Lower lobe of right lung (tissue), 2 donors: ENCODE measurements at regions not wholly inside any gene's neighbourhood (a gene's known extent, or its start where the extent isn't known, plus 50 kb on each side); places are given as distances from the start of the nearest gene placed in this dataset.

ENCODE experiments used
- ATAC-seq, 2 donors: fragments of 200-7000 bp; cut with Tn5 transposase; one replicate each; pipeline ENCODE4 v1.9.1; 2020 to 2022; ENCODE audit warnings: mild to moderate bottlenecking in 2 of 2, moderate library complexity in 2 of 2
- DNase-seq: peaks from one replicate; pipeline ENCODE4 v3.0.0-alpha.2; 2020
- H3K27ac ChIP-seq: fragments of 200-600 bp; one replicate; pipeline ENCODE4 v1.8.0; 2022
- H3K27me3 ChIP-seq: fragments of 200-600 bp; one replicate; pipeline ENCODE4 v1.8.0; 2022; ENCODE audit warnings: low read depth
- H3K36me3 ChIP-seq: fragments of 200-600 bp; one replicate; pipeline ENCODE4 v1.8.0; 2022; ENCODE audit warnings: mild to moderate bottlenecking
- H3K4me1 ChIP-seq: fragments of 200-600 bp; one replicate; pipeline ENCODE4 v1.8.0; 2022
- H3K4me3 ChIP-seq: fragments of 200-600 bp; one replicate; pipeline ENCODE4 v1.8.0; 2022; ENCODE audit warnings: mild to moderate bottlenecking
- H3K9me3 ChIP-seq: fragments of 200-600 bp; one replicate; pipeline ENCODE4 v1.8.0; 2022
- intact Hi-C: fragments of 100-400 bp; cut with DNase I; formaldehyde crosslinking; loops from one replicate; pipeline ENCODE4 v1.11.0; 2022
- TF ChIP-seq, protein P1 (sequence below): fragments of 200-600 bp; IDR thresholded peaks from one replicate; pipeline ENCODE4 v1.8.0; 2022; ENCODE audit warnings: antibody characterized with exemption, mild to moderate bottlenecking
- donor health status: DM: no; HTN: yes; CAD: no; lungs with severe emphysema.

DNA sequence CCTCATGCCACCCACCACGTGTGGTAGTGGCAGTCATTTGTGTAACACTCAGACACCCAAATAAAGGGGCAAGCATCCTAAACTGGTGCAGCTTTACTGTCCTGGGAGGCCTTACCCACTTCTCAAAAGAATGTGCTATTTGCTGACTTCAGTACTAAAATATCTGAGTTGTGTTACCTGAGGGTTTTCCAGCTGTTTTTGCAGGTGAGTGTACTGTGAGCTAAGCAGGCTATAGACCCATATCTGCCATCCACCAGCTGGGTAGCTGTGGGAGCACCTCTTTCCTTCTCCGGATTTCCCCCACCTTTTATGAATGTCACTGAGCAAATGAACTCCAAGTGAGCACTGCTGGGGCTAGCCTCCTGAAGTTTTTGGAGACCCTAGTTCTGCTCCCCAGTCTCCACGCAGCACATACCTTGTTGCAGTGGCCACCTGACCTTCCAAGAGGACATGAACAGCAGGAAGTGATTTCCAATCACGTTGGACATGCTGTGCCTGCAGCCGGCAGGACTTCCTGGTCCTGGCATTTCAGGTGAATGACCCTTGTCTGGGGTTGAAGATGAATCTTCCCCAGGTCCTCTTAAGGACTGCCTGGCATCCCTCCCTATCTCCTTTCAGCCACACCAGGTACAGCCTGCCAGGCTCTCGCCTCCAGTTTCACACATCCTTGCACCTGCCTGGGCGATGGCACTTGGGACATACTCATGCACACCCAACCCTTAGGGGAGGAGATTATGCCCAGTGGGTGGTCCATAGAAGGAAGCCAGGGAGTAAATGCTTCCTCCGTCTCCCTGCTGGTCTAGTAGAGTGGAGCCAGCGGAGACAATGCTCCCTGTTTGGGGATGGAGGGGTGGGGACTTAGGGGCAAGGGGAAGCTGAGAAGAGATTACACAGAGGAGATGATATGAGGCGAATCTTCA is 109.5 kb upstream of the SPATA13 start:
- peaks cover 35% of the 10 kb centered on the region for H3K4me1 ChIP-seq
- H3K36me3 ChIP-seq, result no peaks in the 10 kb centered on the region
- peaks cover 10% of the 10 kb centered on the region for H3K9me3 ChIP-seq
- peak overlapping the region; percentile 31 for H3K27ac ChIP-seq
- H3K27me3 ChIP-seq, result no peaks in the 10 kb centered on the region
- ATAC-seq (peak in 1 of 2 donors; percentile 13), DNase-seq (no peak)
- no peak overlapping the region for H3K4me3 ChIP-seq
- TF ChIP-seq, protein P1, sequence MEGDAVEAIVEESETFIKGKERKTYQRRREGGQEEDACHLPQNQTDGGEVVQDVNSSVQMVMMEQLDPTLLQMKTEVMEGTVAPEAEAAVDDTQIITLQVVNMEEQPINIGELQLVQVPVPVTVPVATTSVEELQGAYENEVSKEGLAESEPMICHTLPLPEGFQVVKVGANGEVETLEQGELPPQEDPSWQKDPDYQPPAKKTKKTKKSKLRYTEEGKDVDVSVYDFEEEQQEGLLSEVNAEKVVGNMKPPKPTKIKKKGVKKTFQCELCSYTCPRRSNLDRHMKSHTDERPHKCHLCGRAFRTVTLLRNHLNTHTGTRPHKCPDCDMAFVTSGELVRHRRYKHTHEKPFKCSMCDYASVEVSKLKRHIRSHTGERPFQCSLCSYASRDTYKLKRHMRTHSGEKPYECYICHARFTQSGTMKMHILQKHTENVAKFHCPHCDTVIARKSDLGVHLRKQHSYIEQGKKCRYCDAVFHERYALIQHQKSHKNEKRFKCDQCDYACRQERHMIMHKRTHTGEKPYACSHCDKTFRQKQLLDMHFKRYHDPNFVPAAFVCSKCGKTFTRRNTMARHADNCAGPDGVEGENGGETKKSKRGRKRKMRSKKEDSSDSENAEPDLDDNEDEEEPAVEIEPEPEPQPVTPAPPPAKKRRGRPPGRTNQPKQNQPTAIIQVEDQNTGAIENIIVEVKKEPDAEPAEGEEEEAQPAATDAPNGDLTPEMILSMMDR, result no peak
- intact Hi-C loops, result loop anchor here (10.0 kb wide), 1 partner anchor 174 kb away; no protein-coding TSS in a partner anchor

DNA sequence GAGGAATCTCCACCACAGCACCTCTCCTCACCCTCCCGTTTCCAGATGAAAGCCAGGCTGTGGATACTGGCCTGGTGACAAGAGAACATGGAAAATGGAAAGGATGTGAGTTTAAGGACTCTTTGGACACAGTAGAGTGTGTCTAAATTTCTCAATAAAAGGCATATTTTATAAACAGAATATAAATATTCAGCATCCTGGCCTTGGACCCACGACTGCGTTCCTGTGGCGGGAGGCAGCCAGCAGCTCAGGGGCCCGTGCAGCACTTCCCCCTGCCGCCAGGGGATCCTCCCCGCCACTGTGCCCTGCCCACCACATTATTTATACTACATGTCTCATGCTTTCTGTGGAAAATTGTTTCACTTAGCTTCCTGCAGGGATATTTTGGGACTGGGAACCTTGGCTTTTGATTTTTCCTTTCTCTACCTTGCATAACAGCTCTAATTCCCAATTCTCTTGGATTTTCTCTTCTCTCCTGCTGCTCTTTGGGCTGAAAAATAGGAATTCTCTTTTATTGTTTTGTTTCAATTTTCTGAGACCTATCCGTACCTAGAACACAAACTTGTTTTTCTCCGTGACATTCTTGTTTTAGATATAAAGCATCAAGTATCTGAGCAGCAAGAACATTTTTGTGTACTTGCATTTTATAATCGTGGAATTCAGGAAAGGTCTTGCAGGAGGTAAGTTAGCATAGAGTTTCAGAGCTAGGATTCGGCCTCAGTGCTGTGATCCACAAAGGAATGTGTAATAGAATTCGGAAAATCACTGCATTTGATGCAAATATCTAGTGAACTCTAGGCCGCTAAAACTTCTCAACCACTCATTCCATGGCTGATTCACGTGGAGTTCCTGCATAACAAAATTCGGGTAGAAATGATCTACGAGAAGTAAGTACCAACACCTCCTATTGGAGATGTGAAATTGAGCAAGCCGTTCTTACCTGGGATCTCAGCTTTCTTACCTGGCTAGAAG is 107.7 kb upstream of the SPATA13 start:
- intact Hi-C loops, result loop anchor here (10.0 kb wide), 1 partner anchor 172 kb away; no protein-coding TSS in a partner anchor
- Histone ChIP-seq H3K4me1 (peaks cover 35% of the 10 kb centered on the region), H3K4me3 (peak overlapping the region; percentile 5), H3K27ac (peak overlapping the region; percentile 72), H3K36me3 (no peaks in the 10 kb centered on the region), H3K27me3 (no peaks in the 10 kb centered on the region), H3K9me3 (no peaks in the 10 kb centered on the region)
- ATAC-seq (peak; percentile 28 to 43), DNase-seq (no peak)
- TF ChIP-seq, protein P1, result no peak

DNA sequence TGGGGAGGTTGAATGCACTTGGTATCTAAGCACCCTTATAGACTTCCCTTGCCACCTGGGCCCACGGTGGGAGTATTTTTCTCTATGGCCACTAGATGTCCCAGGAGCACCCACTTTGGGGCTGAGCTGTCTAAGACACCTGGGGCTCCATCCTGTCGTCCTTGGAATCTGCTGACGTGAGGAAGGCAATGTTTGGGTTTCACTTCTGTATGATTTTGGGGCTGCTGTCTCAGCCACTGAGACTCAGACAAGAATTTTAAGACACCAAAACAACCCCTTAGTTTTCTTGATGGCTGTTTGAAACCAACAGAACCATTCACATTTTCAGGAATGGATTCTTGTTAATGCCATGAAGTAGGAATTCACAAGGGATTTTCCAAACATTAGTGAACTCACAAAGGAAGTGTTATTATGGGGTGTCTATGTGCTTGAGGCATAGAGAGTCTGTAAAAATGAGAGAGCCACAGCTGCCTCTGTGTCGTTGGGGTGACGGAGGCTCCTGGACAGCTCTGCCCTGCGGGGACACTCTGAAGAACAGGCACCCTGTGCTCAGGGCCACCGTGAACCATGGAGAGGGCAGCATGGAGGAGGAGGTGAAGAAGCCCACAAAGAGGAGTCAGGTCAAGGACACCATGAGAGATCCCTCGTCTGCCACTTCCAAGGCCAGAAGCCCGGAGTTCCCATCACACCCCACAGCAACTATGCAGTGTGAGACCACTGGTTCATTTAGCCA is 106.8 kb upstream of the SPATA13 start:
- DNase-seq (peak; percentile 63), ATAC-seq (peak; percentile 89 to 91)
- no peak overlapping the region for H3K4me3 ChIP-seq
- intact Hi-C loops, result loop anchor here (10.0 kb wide), 1 partner anchor 171 kb away; no protein-coding TSS in a partner anchor
- H3K4me1 ChIP-seq, result peaks cover 35% of the 10 kb centered on the region
- no peaks in the 10 kb centered on the region for H3K9me3 ChIP-seq
- no peaks in the 10 kb centered on the region for H3K27me3 ChIP-seq
- peak overlapping the region; percentile 72 for H3K27ac ChIP-seq
- TF ChIP-seq, protein P1, result peak; percentile 75
- no peaks in the 10 kb centered on the region for H3K36me3 ChIP-seq

DNA sequence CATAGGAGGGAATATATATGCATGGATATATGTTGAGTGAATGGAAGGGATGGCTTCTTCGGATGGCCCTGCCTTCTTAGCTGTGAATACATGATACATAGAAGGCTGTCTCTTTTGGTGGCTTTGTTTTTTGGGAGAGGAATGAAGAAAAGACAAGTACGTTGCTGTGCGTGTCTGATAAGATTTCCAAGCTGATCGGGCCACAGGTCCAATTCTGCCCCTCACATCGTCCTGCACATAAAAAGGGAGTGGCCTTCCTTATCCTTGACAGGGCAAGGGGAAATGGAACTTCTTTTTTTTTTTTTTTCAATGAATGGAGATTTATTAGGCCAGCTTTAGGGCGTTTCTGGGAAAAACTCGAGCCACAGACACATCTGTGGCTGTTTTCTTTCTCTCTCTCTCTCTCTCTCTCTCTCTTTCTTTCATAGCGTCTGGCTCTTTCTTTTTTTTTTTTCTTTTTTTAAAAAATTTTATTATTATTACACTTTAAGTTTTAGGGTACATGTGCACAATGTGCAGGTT is 103.8 kb upstream of the SPATA13 start:
- H3K4me1 ChIP-seq, result peaks cover 20% of the 10 kb centered on the region
- no peak overlapping the region for H3K27ac ChIP-seq
- no peak overlapping the region for H3K4me3 ChIP-seq
- intact Hi-C loops, result loop anchor here (10.0 kb wide), 1 partner anchor 168 kb away; no protein-coding TSS in a partner anchor
- TF ChIP-seq, protein P1, result no peak
- ATAC-seq, result no peak
- no peaks in the 10 kb centered on the region for H3K9me3 ChIP-seq
- H3K36me3 ChIP-seq, result no peaks in the 10 kb centered on the region
- no peak for DNase-seq
- no peaks in the 10 kb centered on the region for H3K27me3 ChIP-seq
